ENCODE measurements at regions not wholly inside any gene's neighbourhood (a gene's known extent, or its start where the extent isn't known, plus 50 kb on each side); places are given as distances from the start of the nearest gene placed in this dataset.

- Histone ChIP-seq H3K27ac (no peak overlapping the region), H3K4me3 (no peak overlapping the region), H3K36me3 (no peaks in the 10 kb centered on the region), H3K27me3 (no peaks in the 10 kb centered on the region), H3K4me1 (no peaks in the 10 kb centered on the region), H4K20me1 (no peaks in the 10 kb centered on the region), H3K4me2 (no peak overlapping the region), H3K9me3 (no peaks in the 10 kb centered on the region), H3K9ac (no peak overlapping the region)
- no peak for TF ChIP-seq Cebpa-rat (IDR thresholded peaks at IDR 0.05)
These were observed 378.0 kb downstream of the UQCRFS1 start for GRCh38 chr19:28834996-28835395.

GRCh38 chr19:28831462-28831861 lies 381.5 kb downstream of the UQCRFS1 start:
- Histone ChIP-seq H3K4me1 (no peaks in the 10 kb centered on the region), H3K27ac (no peak overlapping the region), H3K4me3 (no peak overlapping the region), H4K20me1 (no peaks in the 10 kb centered on the region), H3K9me3 (no peaks in the 10 kb centered on the region), H3K27me3 (no peaks in the 10 kb centered on the region), H3K4me2 (no peak overlapping the region), H3K9ac (no peak overlapping the region), H3K36me3 (no peaks in the 10 kb centered on the region)
- TF ChIP-seq Cebpa-rat (IDR thresholded peaks at IDR 0.05): no peak

GRCh38 chr19:28829762-28830161 lies 383.2 kb downstream of the UQCRFS1 start:
- H3K4me1 ChIP-seq: no peaks in the 10 kb centered on the region
- H3K9me3 ChIP-seq: no peaks in the 10 kb centered on the region
- H3K4me2 ChIP-seq: no peak overlapping the region
- no peaks in the 10 kb centered on the region for H3K36me3 ChIP-seq
- no peak overlapping the region for H3K27ac ChIP-seq
- no peaks in the 10 kb centered on the region for H3K27me3 ChIP-seq
- H3K9ac ChIP-seq: no peak overlapping the region
- no peak for TF ChIP-seq Cebpa-rat (IDR thresholded peaks at IDR 0.05)
- no peak overlapping the region for H3K4me3 ChIP-seq
- H4K20me1 ChIP-seq: no peaks in the 10 kb centered on the region

GRCh38 chr19:28829359-28829758 lies 383.6 kb downstream of the UQCRFS1 start:
- Histone ChIP-seq H3K9me3 (no peaks in the 10 kb centered on the region), H3K9ac (no peak overlapping the region), H3K27ac (no peak overlapping the region), H3K4me3 (no peak overlapping the region), H3K4me1 (no peaks in the 10 kb centered on the region), H3K36me3 (no peaks in the 10 kb centered on the region), H4K20me1 (no peaks in the 10 kb centered on the region), H3K27me3 (no peaks in the 10 kb centered on the region), H3K4me2 (no peak overlapping the region)
- no peak for TF ChIP-seq Cebpa-rat (IDR thresholded peaks at IDR 0.05)

- H4K20me1 ChIP-seq: no peaks in the 10 kb centered on the region
- no peak overlapping the region for H3K9ac ChIP-seq
- H3K4me2 ChIP-seq: no peak overlapping the region
- H3K4me1 ChIP-seq: no peaks in the 10 kb centered on the region
- no peaks in the 10 kb centered on the region for H3K9me3 ChIP-seq
- no peak overlapping the region for H3K27ac ChIP-seq
- no peaks in the 10 kb centered on the region for H3K27me3 ChIP-seq
- no peaks in the 10 kb centered on the region for H3K36me3 ChIP-seq
- H3K4me3 ChIP-seq: no peak overlapping the region
- TF ChIP-seq Cebpa-rat (IDR thresholded peaks at IDR 0.05): no peak
These were observed 384.6 kb downstream of the UQCRFS1 start for GRCh38 chr19:28828276-28828870.

- H4K20me1 ChIP-seq: no peaks in the 10 kb centered on the region
- H3K9ac ChIP-seq: no peak overlapping the region
- TF ChIP-seq Cebpa-rat (IDR thresholded peaks at IDR 0.05): no peak
- H3K4me1 ChIP-seq: no peaks in the 10 kb centered on the region
- no peak overlapping the region for H3K4me3 ChIP-seq
- no peaks in the 10 kb centered on the region for H3K36me3 ChIP-seq
- no peaks in the 10 kb centered on the region for H3K9me3 ChIP-seq
- no peak overlapping the region for H3K4me2 ChIP-seq
- no peak overlapping the region for H3K27ac ChIP-seq
- H3K27me3 ChIP-seq: no peaks in the 10 kb centered on the region
These were observed 385.6 kb downstream of the UQCRFS1 start for GRCh38 chr19:28827382-28827781.

- no peak overlapping the region for H3K27ac ChIP-seq
- H3K9me3 ChIP-seq: no peaks in the 10 kb centered on the region
- no peaks in the 10 kb centered on the region for H3K36me3 ChIP-seq
- TF ChIP-seq Cebpa-rat (IDR thresholded peaks at IDR 0.05): no peak
- H4K20me1 ChIP-seq: no peaks in the 10 kb centered on the region
- no peak overlapping the region for H3K9ac ChIP-seq
- no peaks in the 10 kb centered on the region for H3K27me3 ChIP-seq
- no peaks in the 10 kb centered on the region for H3K4me1 ChIP-seq
- no peak overlapping the region for H3K4me3 ChIP-seq
- H3K4me2 ChIP-seq: no peak overlapping the region
These were observed 389.5 kb downstream of the UQCRFS1 start for GRCh38 chr19:28823338-28823961.

GRCh38 chr19:28820289-28820688 lies 392.7 kb downstream of the UQCRFS1 start:
- Histone ChIP-seq H3K4me3 (no peak overlapping the region), H3K4me2 (no peak overlapping the region), H3K9me3 (peaks cover 1% of the 10 kb centered on the region), H3K4me1 (no peaks in the 10 kb centered on the region), H3K9ac (no peak overlapping the region), H3K27me3 (no peaks in the 10 kb centered on the region), H3K36me3 (no peaks in the 10 kb centered on the region), H3K27ac (no peak overlapping the region), H4K20me1 (no peaks in the 10 kb centered on the region)
- TF ChIP-seq Cebpa-rat (IDR thresholded peaks at IDR 0.05): no peak

- Histone ChIP-seq H3K36me3 (no peaks in the 10 kb centered on the region), H3K9ac (no peak overlapping the region), H4K20me1 (no peaks in the 10 kb centered on the region), H3K27me3 (no peaks in the 10 kb centered on the region), H3K4me1 (no peaks in the 10 kb centered on the region), H3K9me3 (peaks cover 6% of the 10 kb centered on the region), H3K4me2 (no peak overlapping the region), H3K27ac (no peak overlapping the region), H3K4me3 (no peak overlapping the region)
- TF ChIP-seq Cebpa-rat (IDR thresholded peaks at IDR 0.05): no peak
These were observed 397.7 kb downstream of the UQCRFS1 start for GRCh38 chr19:28815257-28815656.

GRCh38 chr19:28794301-28794700 lies 418.6 kb downstream of the UQCRFS1 start:
- no peak overlapping the region for H3K27ac ChIP-seq
- H4K20me1 ChIP-seq: no peaks in the 10 kb centered on the region
- TF ChIP-seq Cebpa-rat (IDR thresholded peaks at IDR 0.05): no peak
- H3K9me3 ChIP-seq: peaks cover 14% of the 10 kb centered on the region
- H3K4me2 ChIP-seq: 0 out of 2 replicates have a peak overlapping the region, but pooled peaks have one; percentile 8
- H3K9ac ChIP-seq: no peak overlapping the region
- H3K4me3 ChIP-seq: no peak overlapping the region
- H3K36me3 ChIP-seq: no peaks in the 10 kb centered on the region
- no peaks in the 10 kb centered on the region for H3K27me3 ChIP-seq
- H3K4me1 ChIP-seq: 0 out of 2 replicates have a peak, but pooled peaks cover 6% of the 10 kb centered on the region
